ENCODE measurements at regions not wholly inside any gene's neighbourhood (a gene's known extent, or its start where the extent isn't known, plus 50 kb on each side); places are given as distances from the start of the nearest gene placed in this dataset.

DNA sequence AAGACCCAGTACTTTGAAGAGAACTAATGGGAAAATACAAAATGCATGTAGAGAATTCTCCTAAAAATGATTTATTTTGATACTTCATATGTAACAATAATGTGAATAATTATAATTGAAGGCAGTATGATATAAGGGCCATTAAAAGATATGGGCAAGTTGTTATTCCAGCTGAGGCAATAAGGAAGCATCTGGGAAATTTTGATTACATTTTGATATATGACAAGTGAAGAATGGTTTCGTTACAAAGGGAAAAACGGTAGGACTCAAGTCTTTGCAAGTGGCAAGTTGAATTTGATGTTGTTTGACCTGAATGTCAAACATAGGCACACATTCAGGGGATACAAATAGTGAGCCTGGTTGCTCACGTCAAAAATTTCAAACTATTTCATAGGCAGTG is 137.9 kb upstream of the TP63 start:
- H3K36me3 ChIP-seq (ENCODE audit: control insufficient read depth in 4 of 4, insufficient read depth in 3 of 4, low read depth in 1 of 4, low read length in 3 of 4) = peaks cover 0 to 1% (median 0%) of the 10 kb centered on the region in 4 donors
- 77% methylated on average over 3 of the region's 3 CpGs for WGBS
- TF ChIP-seq HNF4G (IDR thresholded peaks at IDR 0.05) = no peak
- no peak for TF ChIP-seq SP1 (IDR thresholded peaks at IDR 0.05)
- TF ChIP-seq, protein P1, sequence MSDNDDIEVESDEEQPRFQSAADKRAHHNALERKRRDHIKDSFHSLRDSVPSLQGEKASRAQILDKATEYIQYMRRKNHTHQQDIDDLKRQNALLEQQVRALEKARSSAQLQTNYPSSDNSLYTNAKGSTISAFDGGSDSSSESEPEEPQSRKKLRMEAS (IDR thresholded peaks at IDR 0.05) = no peak
- TF ChIP-seq, protein P2, sequence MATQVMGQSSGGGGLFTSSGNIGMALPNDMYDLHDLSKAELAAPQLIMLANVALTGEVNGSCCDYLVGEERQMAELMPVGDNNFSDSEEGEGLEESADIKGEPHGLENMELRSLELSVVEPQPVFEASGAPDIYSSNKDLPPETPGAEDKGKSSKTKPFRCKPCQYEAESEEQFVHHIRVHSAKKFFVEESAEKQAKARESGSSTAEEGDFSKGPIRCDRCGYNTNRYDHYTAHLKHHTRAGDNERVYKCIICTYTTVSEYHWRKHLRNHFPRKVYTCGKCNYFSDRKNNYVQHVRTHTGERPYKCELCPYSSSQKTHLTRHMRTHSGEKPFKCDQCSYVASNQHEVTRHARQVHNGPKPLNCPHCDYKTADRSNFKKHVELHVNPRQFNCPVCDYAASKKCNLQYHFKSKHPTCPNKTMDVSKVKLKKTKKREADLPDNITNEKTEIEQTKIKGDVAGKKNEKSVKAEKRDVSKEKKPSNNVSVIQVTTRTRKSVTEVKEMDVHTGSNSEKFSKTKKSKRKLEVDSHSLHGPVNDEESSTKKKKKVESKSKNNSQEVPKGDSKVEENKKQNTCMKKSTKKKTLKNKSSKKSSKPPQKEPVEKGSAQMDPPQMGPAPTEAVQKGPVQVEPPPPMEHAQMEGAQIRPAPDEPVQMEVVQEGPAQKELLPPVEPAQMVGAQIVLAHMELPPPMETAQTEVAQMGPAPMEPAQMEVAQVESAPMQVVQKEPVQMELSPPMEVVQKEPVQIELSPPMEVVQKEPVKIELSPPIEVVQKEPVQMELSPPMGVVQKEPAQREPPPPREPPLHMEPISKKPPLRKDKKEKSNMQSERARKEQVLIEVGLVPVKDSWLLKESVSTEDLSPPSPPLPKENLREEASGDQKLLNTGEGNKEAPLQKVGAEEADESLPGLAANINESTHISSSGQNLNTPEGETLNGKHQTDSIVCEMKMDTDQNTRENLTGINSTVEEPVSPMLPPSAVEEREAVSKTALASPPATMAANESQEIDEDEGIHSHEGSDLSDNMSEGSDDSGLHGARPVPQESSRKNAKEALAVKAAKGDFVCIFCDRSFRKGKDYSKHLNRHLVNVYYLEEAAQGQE (IDR thresholded peaks at IDR 0.05) = no peak
- no peak for TF ChIP-seq GABPA (IDR thresholded peaks at IDR 0.05 in 1 of 2, conservative IDR thresholded peaks at IDR 0.05 in 1 of 2)
- TF ChIP-seq NR2F2 (IDR thresholded peaks at IDR 0.05) = no peak
- TF ChIP-seq, protein P3, sequence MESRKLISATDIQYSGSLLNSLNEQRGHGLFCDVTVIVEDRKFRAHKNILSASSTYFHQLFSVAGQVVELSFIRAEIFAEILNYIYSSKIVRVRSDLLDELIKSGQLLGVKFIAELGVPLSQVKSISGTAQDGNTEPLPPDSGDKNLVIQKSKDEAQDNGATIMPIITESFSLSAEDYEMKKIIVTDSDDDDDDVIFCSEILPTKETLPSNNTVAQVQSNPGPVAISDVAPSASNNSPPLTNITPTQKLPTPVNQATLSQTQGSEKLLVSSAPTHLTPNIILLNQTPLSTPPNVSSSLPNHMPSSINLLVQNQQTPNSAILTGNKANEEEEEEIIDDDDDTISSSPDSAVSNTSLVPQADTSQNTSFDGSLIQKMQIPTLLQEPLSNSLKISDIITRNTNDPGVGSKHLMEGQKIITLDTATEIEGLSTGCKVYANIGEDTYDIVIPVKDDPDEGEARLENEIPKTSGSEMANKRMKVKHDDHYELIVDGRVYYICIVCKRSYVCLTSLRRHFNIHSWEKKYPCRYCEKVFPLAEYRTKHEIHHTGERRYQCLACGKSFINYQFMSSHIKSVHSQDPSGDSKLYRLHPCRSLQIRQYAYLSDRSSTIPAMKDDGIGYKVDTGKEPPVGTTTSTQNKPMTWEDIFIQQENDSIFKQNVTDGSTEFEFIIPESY (IDR thresholded peaks at IDR 0.05) = no peak
- TF ChIP-seq JUND (IDR thresholded peaks at IDR 0.05) = no peak
- no peak for TF ChIP-seq RXRA (IDR thresholded peaks at IDR 0.05)
- TF ChIP-seq, protein P4, sequence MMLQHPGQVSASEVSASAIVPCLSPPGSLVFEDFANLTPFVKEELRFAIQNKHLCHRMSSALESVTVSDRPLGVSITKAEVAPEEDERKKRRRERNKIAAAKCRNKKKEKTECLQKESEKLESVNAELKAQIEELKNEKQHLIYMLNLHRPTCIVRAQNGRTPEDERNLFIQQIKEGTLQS (IDR thresholded peaks at IDR 0.05) = no peak
- no peak for TF ChIP-seq HNF4A (conservative IDR thresholded peaks at IDR 0.05)
- TF ChIP-seq, protein P5, sequence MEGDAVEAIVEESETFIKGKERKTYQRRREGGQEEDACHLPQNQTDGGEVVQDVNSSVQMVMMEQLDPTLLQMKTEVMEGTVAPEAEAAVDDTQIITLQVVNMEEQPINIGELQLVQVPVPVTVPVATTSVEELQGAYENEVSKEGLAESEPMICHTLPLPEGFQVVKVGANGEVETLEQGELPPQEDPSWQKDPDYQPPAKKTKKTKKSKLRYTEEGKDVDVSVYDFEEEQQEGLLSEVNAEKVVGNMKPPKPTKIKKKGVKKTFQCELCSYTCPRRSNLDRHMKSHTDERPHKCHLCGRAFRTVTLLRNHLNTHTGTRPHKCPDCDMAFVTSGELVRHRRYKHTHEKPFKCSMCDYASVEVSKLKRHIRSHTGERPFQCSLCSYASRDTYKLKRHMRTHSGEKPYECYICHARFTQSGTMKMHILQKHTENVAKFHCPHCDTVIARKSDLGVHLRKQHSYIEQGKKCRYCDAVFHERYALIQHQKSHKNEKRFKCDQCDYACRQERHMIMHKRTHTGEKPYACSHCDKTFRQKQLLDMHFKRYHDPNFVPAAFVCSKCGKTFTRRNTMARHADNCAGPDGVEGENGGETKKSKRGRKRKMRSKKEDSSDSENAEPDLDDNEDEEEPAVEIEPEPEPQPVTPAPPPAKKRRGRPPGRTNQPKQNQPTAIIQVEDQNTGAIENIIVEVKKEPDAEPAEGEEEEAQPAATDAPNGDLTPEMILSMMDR (IDR thresholded peaks at IDR 0.05; ENCODE audit: low read depth, low read length, missing input control) = no peak
- TF ChIP-seq FOXA2 (IDR thresholded peaks at IDR 0.05) = no peak
- no peak for TF ChIP-seq FOXA1 (IDR thresholded peaks at IDR 0.05)
- TF ChIP-seq TAF1 (conservative IDR thresholded peaks at IDR 0.05) = no peak
- no peak for TF ChIP-seq RAD21 (IDR thresholded peaks at IDR 0.05)
- TF ChIP-seq YY1 (IDR thresholded peaks at IDR 0.05) = no peak
- TF ChIP-seq EGR1 (IDR thresholded peaks at IDR 0.05; ENCODE audit: low read depth in 2 of 2) = no peak
- DNase-seq (ENCODE audit: low spot score) = no peak
- no peaks in the 10 kb centered on the region for H3K4me1 ChIP-seq (ENCODE audit: control insufficient read depth in 4 of 4, insufficient read depth in 4 of 4, low read length in 3 of 4)
- no peak overlapping the region for H3K4me3 ChIP-seq (ENCODE audit: low read depth in 1 of 3, low read length in 3 of 3)
- H3K27me3 ChIP-seq (ENCODE audit: control insufficient read depth in 4 of 4, insufficient read depth in 4 of 4, low read length in 3 of 4) = no peaks in the 10 kb centered on the region
- no peak overlapping the region for H3K27ac ChIP-seq (ENCODE audit: low read depth in 1 of 2, low read length in 2 of 2)
- no peak overlapping the region for H3K9ac ChIP-seq (ENCODE audit: low read depth in 1 of 2, low read length in 2 of 2)
- H3K9me3 ChIP-seq (ENCODE audit: control insufficient read depth in 4 of 4, low read length in 3 of 4) = no peaks in the 10 kb centered on the region

All from liver (tissue), 8 donors.